ENCODE measurements at regions not wholly inside any gene's neighbourhood (a gene's known extent, or its start where the extent isn't known, plus 50 kb on each side); places are given as distances from the start of the nearest gene placed in this dataset.

DNA sequence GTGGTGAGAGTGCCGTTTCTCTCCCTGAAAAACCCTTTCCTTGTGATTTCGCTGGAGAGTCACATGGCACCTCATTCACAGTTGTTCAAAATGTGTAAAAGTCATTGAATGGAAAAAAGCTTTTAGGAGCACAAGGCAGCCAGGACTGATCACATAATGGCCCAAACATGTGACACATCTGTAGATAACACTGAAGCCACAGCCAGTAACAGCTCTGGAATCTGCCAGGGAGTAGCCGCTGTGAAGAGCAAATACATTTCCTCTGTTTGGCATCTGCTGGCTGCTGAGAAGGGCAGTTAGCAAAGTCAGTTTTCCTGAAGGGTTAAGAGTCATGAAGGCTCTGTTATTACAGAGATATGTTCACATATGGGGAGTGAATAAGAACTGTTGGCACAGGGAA lies 271.8 kb downstream of the NNT start:
- Histone ChIP-seq H4K20me1 (ENCODE audit: control insufficient read depth, insufficient read depth, insufficient read length) (no peaks in the 10 kb centered on the region), H3K4me1 (ENCODE audit: insufficient read depth, low read length) (no peaks in the 10 kb centered on the region), H4K5ac (ENCODE audit: insufficient read length, low read depth, low read length) (no peak overlapping the region), H2BK5ac (ENCODE audit: insufficient read length, low read length) (no peak overlapping the region), H3K23ac (ENCODE audit: insufficient read length, low read depth, low read length) (no peak overlapping the region), H2BK15ac (ENCODE audit: low read depth, low read length) (no peak overlapping the region), H3K56ac (ENCODE audit: insufficient read length, low read depth, low read length) (no peak overlapping the region), H2BK120ac (ENCODE audit: low read depth, low read length, poor library complexity, severe bottlenecking) (no peak overlapping the region), H4K8ac (replicated peaks; ENCODE audit: insufficient read length, low read depth, low read length) (no peak overlapping the region), H3K9me3 (ENCODE audit: control insufficient read depth, low read depth, low read length) (no peaks in the 10 kb centered on the region), H3K23me2 (ENCODE audit: insufficient read length, low read depth, low read length, poor library complexity, severe bottlenecking) (no peaks in the 10 kb centered on the region), H2AFZ (ENCODE audit: low read length) (no peak overlapping the region), H3K4me2 (ENCODE audit: insufficient read depth, insufficient read length, low read length) (no peak overlapping the region), H3T11ph (ENCODE audit: low read length) (no peak overlapping the region), H2BK20ac (ENCODE audit: low read depth, low read length, poor library complexity, severe bottlenecking) (no peak overlapping the region), H3K18ac (ENCODE audit: insufficient read length, low read depth, low read length) (no peak overlapping the region), H3K79me1 (ENCODE audit: insufficient read depth, low read depth, low read length, poor library complexity, severe bottlenecking) (no peaks in the 10 kb centered on the region), H3K27ac (ENCODE audit: insufficient read length, low read depth, low read length) (no peak overlapping the region), H2AK5ac (ENCODE audit: insufficient read length, low read length) (no peak overlapping the region), H2BK12ac (ENCODE audit: insufficient read length, low read depth, low read length) (no peak overlapping the region), H3K4ac (ENCODE audit: low read depth, low read length) (no peak overlapping the region), H3K27me3 (ENCODE audit: insufficient read depth, low read length) (no peaks in the 10 kb centered on the region), H3K79me2 (ENCODE audit: insufficient read depth, low read length) (no peaks in the 10 kb centered on the region), H3K9ac (ENCODE audit: extremely low read depth, insufficient read length, low read length) (no peak overlapping the region), H3K14ac (ENCODE audit: insufficient read depth, low read length) (no peak overlapping the region), H4K91ac (ENCODE audit: insufficient read length, low read depth, low read length) (no peak overlapping the region)
- no peaks in the 10 kb centered on the region for H3K9me3 Mint-ChIP-seq
- no peak overlapping the region for H3K27ac Mint-ChIP-seq
- no peak for DNase-seq
- WGBS (ENCODE audit: extremely low coverage, insufficient read length, low lambda C conversion rate): no CpG with 5 or more reads among the region's 3 CpGs
- H3K4me1 Mint-ChIP-seq: peaks cover 3 to 4% of the 10 kb centered on the region in 2 experiments; a peak in 2 of 4 replicates
- TF ChIP-seq CTCF (conservative IDR thresholded peaks at IDR 0.05): no peak
- no peaks in the 10 kb centered on the region for H3K36me3 Mint-ChIP-seq (ENCODE audit: insufficient read depth in 1 of 3, low read depth in 3 of 3)
- H3K4me3 Mint-ChIP-seq: no peak overlapping the region
- no peaks in the 10 kb centered on the region for H3K27me3 Mint-ChIP-seq (ENCODE audit: low read depth)

Measured in H9 (cell line).